ENCODE measurements at regions not wholly inside any gene's neighbourhood (a gene's known extent, or its start where the extent isn't known, plus 50 kb on each side); places are given as distances from the start of the nearest gene placed in this dataset.

DNA sequence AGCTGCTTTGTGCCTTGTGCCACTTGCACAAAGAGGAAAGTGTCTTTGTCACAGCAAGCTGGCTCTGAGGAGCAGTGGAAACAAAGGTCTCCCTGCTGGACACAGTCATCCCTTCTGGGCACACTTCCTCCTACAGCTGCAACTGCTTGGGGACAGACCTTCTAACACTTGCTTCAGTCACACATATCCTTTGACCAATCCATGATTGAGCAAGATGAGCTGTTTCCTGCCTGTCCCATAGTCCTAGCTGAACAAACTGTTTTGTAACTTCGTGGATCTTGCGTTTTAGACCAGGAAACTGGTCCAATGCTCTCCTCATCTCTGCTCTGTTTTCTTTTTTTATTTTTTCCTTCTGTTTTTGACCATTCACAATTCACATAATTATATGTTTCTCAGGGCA lies 98.5 kb downstream of the RRAGB start:
- TF ChIP-seq POLR2AphosphoS5 (IDR thresholded peaks at IDR 0.05; ENCODE audit: low read depth, low read length) = no peak
- no peak for TF ChIP-seq POLR2A (IDR thresholded peaks at IDR 0.05; ENCODE audit: low read depth, low read length)
- TF ChIP-seq TAF1 (IDR thresholded peaks at IDR 0.05; ENCODE audit: low read depth, low read length) = no peak
- TF ChIP-seq SPI1 (IDR thresholded peaks at IDR 0.05; ENCODE audit: low read depth, low read length) = no peak

Data from GM12891 (cell line).